Endothelial cell of umbilical vein (primary cell): ENCODE measurements at regions not wholly inside any gene's neighbourhood (a gene's known extent, or its start where the extent isn't known, plus 50 kb on each side); places are given as distances from the start of the nearest gene placed in this dataset.

ENCODE experiments used
- BruUV-seq: library from RNA; stranded (reverse); fragments of 400-500 nt; replicated peaks from 2 replicates; lab custom pipeline; 2021; lab: Mats Ljungman, UMichigan
- CTCF ChIA-PET: fragments of 300-600, 350-600 bp; sonication (Branson Sonifier 250); formaldehyde crosslinking; loops from one replicate; lab custom pipeline; 2021; ENCODE audit warnings: antibody characterized with exemption, inconsistent platforms; lab: Charles Lee
- POLR2A ChIA-PET: fragments of 300-600, 350-600 bp; sonication (Branson Sonifier 250); formaldehyde crosslinking; loops from one replicate; lab custom pipeline; 2021; ENCODE audit warnings: antibody characterized with exemption, inconsistent platforms; lab: Charles Lee
- DNase-seq: peaks from one replicate; pipeline ENCODE4 v3.0.0-alpha.2; 2011; ENCODE audit warnings: low read depth, low spot score
- FAIRE-seq: peaks from 2 replicates; lab custom pipeline; 2011; peaks lifted over from hg19 to GRCh38; lab: Jason Lieb, UNC
- H2AFZ ChIP-seq: 2 replicates; pipeline ENCODE4 v1.6.0; 2012; ENCODE audit warnings: low read depth, low read length, control low read depth, inconsistent platforms
- H3K27ac ChIP-seq: 2 replicates; pipeline ENCODE4 v1.5.1; 2011; ENCODE audit warnings: low read depth, mild to moderate bottlenecking, control low read depth, low read length, moderate library complexity; ENCODE audit not compliant: insufficient read depth
- H3K27me3 ChIP-seq, 2 experiments: 2 replicates each; pipeline versions ENCODE4 v1.6.0 to v1.6.1; 2011; ENCODE audit warnings: low read length in 2 of 2, mixed read lengths in 1 of 2; ENCODE audit not compliant: control insufficient read depth in 2 of 2, insufficient read depth in 2 of 2
- H3K36me3 ChIP-seq, 2 experiments: 2 replicates in 1 of 2; 3 replicates in 1 of 2; pipeline ENCODE4 v1.5.1; 2011; ENCODE audit warnings: low read length in 2 of 2, mild to moderate bottlenecking in 1 of 2, moderate library complexity in 1 of 2; ENCODE audit not compliant: control insufficient read depth in 2 of 2, insufficient read depth in 2 of 2; ENCODE audit errors: extremely low read depth in 1 of 2
- H3K4me1 ChIP-seq: 3 replicates; pipeline ENCODE4 v1.5.1; 2011; ENCODE audit warnings: mild to moderate bottlenecking, low read length; ENCODE audit not compliant: control insufficient read depth, insufficient read depth; ENCODE audit errors: extremely low read depth
- H3K4me2 ChIP-seq: 2 replicates; pipeline ENCODE4 v1.6.1; 2011; ENCODE audit warnings: low read length, control low read depth, mixed read lengths; ENCODE audit not compliant: insufficient read depth
- H3K4me3 ChIP-seq, 3 experiments: fragments of 200-600 bp in 1 of 3; sonication (generic), shearing (Covaris generic) in 1 of 3; replicated peaks in 1 of 3; 2 replicates each; pipeline ENCODE4 v1.5.1; 2011 to 2016; ENCODE audit warnings: control low read depth in 3 of 3, low read length in 3 of 3, mild to moderate bottlenecking in 2 of 3, inconsistent platforms in 1 of 3, low read depth in 1 of 3, moderate library complexity in 1 of 3; ENCODE audit not compliant: insufficient read depth in 1 of 3
- H3K79me2 ChIP-seq: 2 replicates; pipeline ENCODE4 v1.6.0; 2012; ENCODE audit warnings: low read length, inconsistent platforms; ENCODE audit not compliant: control insufficient read depth, insufficient read depth
- H3K9ac ChIP-seq: replicated peaks from 2 replicates; pipeline ENCODE3; 2011; ENCODE audit warnings: low read length, control low read depth; ENCODE audit not compliant: insufficient read depth; ENCODE audit errors: extremely low read depth
- H3K9me1 ChIP-seq: replicated peaks from 3 replicates; pipeline ENCODE4 v1.6.0; 2011; ENCODE audit warnings: mild to moderate bottlenecking, low read length; ENCODE audit not compliant: control insufficient read depth, insufficient read depth; ENCODE audit errors: extremely low read depth
- H3K9me3 ChIP-seq: replicated peaks from 2 replicates; pipeline ENCODE4 v1.5.1; 2012; ENCODE audit warnings: low read length, inconsistent platforms; ENCODE audit not compliant: control insufficient read depth, insufficient read depth
- H4K20me1 ChIP-seq: replicated peaks from 2 replicates; pipeline ENCODE3; 2011; ENCODE audit warnings: mild to moderate bottlenecking, low read length; ENCODE audit not compliant: control insufficient read depth, insufficient read depth; ENCODE audit errors: extremely low read depth
- EZH2 ChIP-seq: IDR thresholded peaks from 2 replicates; pipeline ENCODE4 v1.6.1; 2012; ENCODE audit warnings: borderline replicate concordance, low read depth, mild to moderate bottlenecking, moderate library complexity, low read length, inconsistent platforms; ENCODE audit not compliant: severe bottlenecking
- FOS ChIP-seq: IDR thresholded peaks from 2 replicates; pipeline ENCODE4 v1.6.1; 2011; ENCODE audit warnings: mild to moderate bottlenecking, low read length, moderate library complexity, borderline replicate concordance; ENCODE audit not compliant: insufficient read depth
- GATA2 ChIP-seq: IDR thresholded peaks from 2 replicates; pipeline ENCODE4 v1.7.0; 2011; ENCODE audit warnings: low read depth, mild to moderate bottlenecking, moderate library complexity, mixed read lengths, low read length; ENCODE audit not compliant: insufficient read length, insufficient read depth
- JUN ChIP-seq: IDR thresholded peaks from 2 replicates; pipeline ENCODE4 v1.6.1; 2011; ENCODE audit warnings: borderline replicate concordance, low read depth; ENCODE audit not compliant: insufficient read length, insufficient read depth
- MYC ChIP-seq: IDR thresholded peaks from one replicate; pipeline ENCODE4 v1.6.1; 2011; ENCODE audit warnings: mild to moderate bottlenecking, low read depth, low read length
- POLR2A ChIP-seq: IDR thresholded peaks from 2 replicates; pipeline ENCODE4 v1.6.1; 2012; ENCODE audit warnings: low read depth, mild to moderate bottlenecking, control low read depth, low read length
- POLR2AphosphoS5 ChIP-seq: IDR thresholded peaks from 2 replicates; pipeline ENCODE4 v1.6.1; 2012; ENCODE audit warnings: low read depth, mild to moderate bottlenecking, control low read depth, low read length, moderate library complexity; ENCODE audit not compliant: insufficient read depth
- dilution Hi-C: fragments of 300-500 bp; cut with MboI; formaldehyde crosslinking; loops from one replicate; pipeline ENCODE4 v1.15.0; 2019; ENCODE audit warnings: low sequenced_read_pairs; ENCODE audit not compliant: extremely low pct_ligation_motif_present
- intact Hi-C: fragments of 100-400 bp; cut with micrococcal nuclease; formaldehyde crosslinking; loops from one replicate; pipeline ENCODE4 v1.10.0; 2022
- TF ChIP-seq, protein P1 (sequence below), 2 donors: IDR thresholded peaks; 1 replicate in 1 of 2; 2 replicates in 1 of 2; pipeline ENCODE4 v1.5.1; 2011; ENCODE audit warnings: low read length in 2 of 2, mild to moderate bottlenecking in 2 of 2, moderate library complexity in 2 of 2, control low read depth in 1 of 2, inconsistent platforms in 1 of 2, low read depth in 1 of 2; ENCODE audit not compliant: insufficient read depth in 1 of 2; ENCODE audit errors: extremely low read depth in 1 of 2
- TF ChIP-seq, protein P2 (sequence below): IDR thresholded peaks from 2 replicates; pipeline ENCODE4 v1.6.1; 2011; ENCODE audit not compliant: insufficient read depth, insufficient read length

DNA sequence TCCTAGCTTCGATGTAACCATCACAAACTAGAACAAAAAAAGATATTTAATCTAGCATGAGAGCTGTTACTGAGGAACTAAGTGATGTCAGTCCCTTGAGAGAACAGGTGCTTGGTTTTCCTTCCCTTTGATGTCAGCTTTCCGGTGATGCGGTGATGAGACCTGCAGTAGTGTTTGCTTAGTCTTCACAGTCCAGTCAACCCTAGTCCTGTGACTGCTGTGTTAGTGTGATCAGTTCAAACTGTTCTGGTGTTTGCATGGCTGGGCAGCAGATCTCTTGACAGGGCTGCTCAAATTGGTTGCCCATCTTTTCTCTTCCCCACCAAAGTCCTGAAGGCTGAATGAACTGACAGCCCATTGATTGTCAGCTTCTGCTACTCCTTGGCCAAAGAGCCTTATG, 608.6 kb upstream of the DAB2 start:
- Histone ChIP-seq H3K9me3 (no peaks in the 10 kb centered on the region), H3K79me2 (no peaks in the 10 kb centered on the region), H3K9me1 (no peaks in the 10 kb centered on the region), H4K20me1 (no peaks in the 10 kb centered on the region), H3K4me3 (no peak overlapping the region), H3K9ac (no peak overlapping the region), H3K4me2 (no peak overlapping the region), H3K27me3 (no peaks in the 10 kb centered on the region), H2AFZ (no peak overlapping the region), H3K36me3 (no peaks in the 10 kb centered on the region), H3K27ac (no peak overlapping the region), H3K4me1 (no peaks in the 10 kb centered on the region)
- POLR2A ChIA-PET, result no interaction called here
- intact Hi-C loops, result no loop called here
- TF ChIP-seq GATA2 (no peak), FOS (no peak), MYC (no peak), POLR2AphosphoS5 (no peak), EZH2 (no peak), POLR2A (no peak), JUN (no peak)
- TF ChIP-seq, protein P1, sequence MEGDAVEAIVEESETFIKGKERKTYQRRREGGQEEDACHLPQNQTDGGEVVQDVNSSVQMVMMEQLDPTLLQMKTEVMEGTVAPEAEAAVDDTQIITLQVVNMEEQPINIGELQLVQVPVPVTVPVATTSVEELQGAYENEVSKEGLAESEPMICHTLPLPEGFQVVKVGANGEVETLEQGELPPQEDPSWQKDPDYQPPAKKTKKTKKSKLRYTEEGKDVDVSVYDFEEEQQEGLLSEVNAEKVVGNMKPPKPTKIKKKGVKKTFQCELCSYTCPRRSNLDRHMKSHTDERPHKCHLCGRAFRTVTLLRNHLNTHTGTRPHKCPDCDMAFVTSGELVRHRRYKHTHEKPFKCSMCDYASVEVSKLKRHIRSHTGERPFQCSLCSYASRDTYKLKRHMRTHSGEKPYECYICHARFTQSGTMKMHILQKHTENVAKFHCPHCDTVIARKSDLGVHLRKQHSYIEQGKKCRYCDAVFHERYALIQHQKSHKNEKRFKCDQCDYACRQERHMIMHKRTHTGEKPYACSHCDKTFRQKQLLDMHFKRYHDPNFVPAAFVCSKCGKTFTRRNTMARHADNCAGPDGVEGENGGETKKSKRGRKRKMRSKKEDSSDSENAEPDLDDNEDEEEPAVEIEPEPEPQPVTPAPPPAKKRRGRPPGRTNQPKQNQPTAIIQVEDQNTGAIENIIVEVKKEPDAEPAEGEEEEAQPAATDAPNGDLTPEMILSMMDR (IDR thresholded peaks at IDR 0.05; ENCODE audit: extremely low read depth in 1 of 2, insufficient read depth in 1 of 2, low read depth in 1 of 2, low read length in 2 of 2), result no peak
- TF ChIP-seq, protein P2, sequence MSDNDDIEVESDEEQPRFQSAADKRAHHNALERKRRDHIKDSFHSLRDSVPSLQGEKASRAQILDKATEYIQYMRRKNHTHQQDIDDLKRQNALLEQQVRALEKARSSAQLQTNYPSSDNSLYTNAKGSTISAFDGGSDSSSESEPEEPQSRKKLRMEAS, result no peak
- DNase-seq, result no peak
- CTCF ChIA-PET, result interaction anchor here (1.1 kb wide), 1 partner anchor 8 kb away, joined by 4 read pairs; no protein-coding TSS in a partner anchor
- no TSS peak for BruUV-seq
- no peak for FAIRE-seq
- dilution Hi-C loops, result no loop called here
